Ovary (tissue), 3 donors: ENCODE measurements at regions not wholly inside any gene's neighbourhood (a gene's known extent, or its start where the extent isn't known, plus 50 kb on each side); places are given as distances from the start of the nearest gene placed in this dataset.

ENCODE experiments used
- EP300 ChIP-seq: sonication (generic); formaldehyde crosslinking; IDR thresholded peaks from one replicate; pipeline ENCODE4 v1.6.1; 2017; ENCODE audit warnings: antibody characterized with exemption
- POLR2A ChIP-seq: fragments of 450-650 bp; IDR thresholded peaks from one replicate; pipeline ENCODE4 v1.6.1; 2017; ENCODE audit warnings: antibody characterized with exemption, mild to moderate bottlenecking, moderate library complexity
- TF ChIP-seq, protein P1 (sequence below), 3 donors: fragments of 450-650 bp in 2 of 3; fragments of 200-600 bp in 1 of 3; IDR thresholded peaks; one replicate each; pipeline versions ENCODE4 v1.5.1 to v1.8.0; 2016 to 2022; ENCODE audit warnings: antibody characterized with exemption in 3 of 3, mild to moderate bottlenecking in 1 of 3
- donor health status: DM: no; HTN: no; CAD: no.

GRCh38 chr1:4962836-4963235, 308.4 kb downstream of the AJAP1 start:
- TF ChIP-seq, protein P1, sequence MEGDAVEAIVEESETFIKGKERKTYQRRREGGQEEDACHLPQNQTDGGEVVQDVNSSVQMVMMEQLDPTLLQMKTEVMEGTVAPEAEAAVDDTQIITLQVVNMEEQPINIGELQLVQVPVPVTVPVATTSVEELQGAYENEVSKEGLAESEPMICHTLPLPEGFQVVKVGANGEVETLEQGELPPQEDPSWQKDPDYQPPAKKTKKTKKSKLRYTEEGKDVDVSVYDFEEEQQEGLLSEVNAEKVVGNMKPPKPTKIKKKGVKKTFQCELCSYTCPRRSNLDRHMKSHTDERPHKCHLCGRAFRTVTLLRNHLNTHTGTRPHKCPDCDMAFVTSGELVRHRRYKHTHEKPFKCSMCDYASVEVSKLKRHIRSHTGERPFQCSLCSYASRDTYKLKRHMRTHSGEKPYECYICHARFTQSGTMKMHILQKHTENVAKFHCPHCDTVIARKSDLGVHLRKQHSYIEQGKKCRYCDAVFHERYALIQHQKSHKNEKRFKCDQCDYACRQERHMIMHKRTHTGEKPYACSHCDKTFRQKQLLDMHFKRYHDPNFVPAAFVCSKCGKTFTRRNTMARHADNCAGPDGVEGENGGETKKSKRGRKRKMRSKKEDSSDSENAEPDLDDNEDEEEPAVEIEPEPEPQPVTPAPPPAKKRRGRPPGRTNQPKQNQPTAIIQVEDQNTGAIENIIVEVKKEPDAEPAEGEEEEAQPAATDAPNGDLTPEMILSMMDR (IDR thresholded peaks at IDR 0.05): no peak
- TF ChIP-seq POLR2A (no peak), EP300 (no peak)
